Activated T-cell treated with anti-CD3 and anti-CD28 coated beads, Interleukin-2, amount 50 U/mL, for 72 hours (primary cell): ENCODE measurements at regions not wholly inside any gene's neighbourhood (a gene's known extent, or its start where the extent isn't known, plus 50 kb on each side); places are given as distances from the start of the nearest gene placed in this dataset.

Experiments used
- ATAC-seq, 2 donors: fragments of 150-1000 bp; cut with Tn5 transposase; replicated peaks in 1 of 2; 2 replicates each; pipeline ENCODE4 v1.10.0; 2021; ENCODE audit warnings: moderate library complexity in 2 of 2, mild to moderate bottlenecking in 1 of 2
- DNase-seq, 2 donors: peaks; one replicate each; pipeline ENCODE4 v3.0.0; 2021 to 2022; ENCODE audit warnings: mixed read lengths in 1 of 2
- H3K27ac Mint-ChIP-seq: one replicate; pipeline ENCODE4 v1.8.0; 2022; ENCODE audit warnings: mild to moderate bottlenecking, moderate library complexity, mixed read lengths
- H3K27me3 Mint-ChIP-seq: one replicate; pipeline ENCODE4 v1.8.0; 2022; ENCODE audit warnings: low read depth, mixed read lengths
- H3K36me3 Mint-ChIP-seq, 2 donors: one replicate each; pipeline ENCODE4 v1.8.0; 2022; ENCODE audit warnings: mixed read lengths in 2 of 2, mild to moderate bottlenecking in 1 of 2; ENCODE audit not compliant: insufficient read depth in 2 of 2
- H3K4me1 Mint-ChIP-seq: one replicate; pipeline ENCODE4 v1.8.0; 2022; ENCODE audit warnings: low read depth, mixed read lengths
- H3K4me3 Mint-ChIP-seq, 2 donors: one replicate each; pipeline ENCODE4 v1.8.0; 2022; ENCODE audit warnings: mild to moderate bottlenecking in 2 of 2, mixed read lengths in 2 of 2, moderate library complexity in 2 of 2
- H3K9me3 Mint-ChIP-seq, 2 donors: one replicate each; pipeline ENCODE4 v1.8.0; 2022; ENCODE audit warnings: mixed read lengths in 2 of 2

- DNase-seq (no peak), ATAC-seq (no peak)
- H3K27me3 Mint-ChIP-seq = peaks cover 20% of the 10 kb centered on the region
- peaks cover 44% of the 10 kb centered on the region for H3K4me1 Mint-ChIP-seq
- H3K9me3 Mint-ChIP-seq = no peaks in the 10 kb centered on the region
- peak overlapping the region; percentile 58 to 70 for H3K4me3 Mint-ChIP-seq
- H3K36me3 Mint-ChIP-seq = no peaks in the 10 kb centered on the region
- peak overlapping the region; percentile 91 for H3K27ac Mint-ChIP-seq
Measured at GRCh38 chr2:8409461-8410260, 272.2 kb upstream of the ID2 start.

- DNase-seq (no peak), ATAC-seq (no peak)
- H3K9me3 Mint-ChIP-seq = no peaks in the 10 kb centered on the region
- peaks cover 26% of the 10 kb centered on the region for H3K27me3 Mint-ChIP-seq
- H3K4me1 Mint-ChIP-seq = peaks cover 39% of the 10 kb centered on the region
- no peaks in the 10 kb centered on the region for H3K36me3 Mint-ChIP-seq
- no peak overlapping the region for H3K4me3 Mint-ChIP-seq
- H3K27ac Mint-ChIP-seq = no peak overlapping the region
Measured at GRCh38 chr2:8412082-8412481, 269.8 kb upstream of the ID2 start.

- Mint-ChIP-seq H3K4me3 (no peak overlapping the region), H3K27me3 (peaks cover 26% of the 10 kb centered on the region), H3K27ac (no peak overlapping the region), H3K9me3 (no peaks in the 10 kb centered on the region), H3K4me1 (peaks cover 34% of the 10 kb centered on the region), H3K36me3 (no peaks in the 10 kb centered on the region)
- no peak for ATAC-seq
- no peak for DNase-seq
Measured at GRCh38 chr2:8412586-8412985, 269.3 kb upstream of the ID2 start.

- H3K4me3 Mint-ChIP-seq = no peak overlapping the region
- peaks cover 26% of the 10 kb centered on the region for H3K27me3 Mint-ChIP-seq
- H3K4me1 Mint-ChIP-seq = peaks cover 24% of the 10 kb centered on the region
- DNase-seq = no peak
- no peak for ATAC-seq
- no peaks in the 10 kb centered on the region for H3K9me3 Mint-ChIP-seq
- H3K36me3 Mint-ChIP-seq = no peaks in the 10 kb centered on the region
- no peak overlapping the region for H3K27ac Mint-ChIP-seq
Measured at GRCh38 chr2:8413589-8414135, 268.2 kb upstream of the ID2 start.

- H3K4me3 Mint-ChIP-seq = no peak overlapping the region
- ATAC-seq = no peak
- H3K36me3 Mint-ChIP-seq = no peaks in the 10 kb centered on the region
- DNase-seq = no peak
- H3K27ac Mint-ChIP-seq = no peak overlapping the region
- peaks cover 8% of the 10 kb centered on the region for H3K4me1 Mint-ChIP-seq
- peaks cover 32% of the 10 kb centered on the region for H3K27me3 Mint-ChIP-seq
- no peaks in the 10 kb centered on the region for H3K9me3 Mint-ChIP-seq
Measured at GRCh38 chr2:8414946-8415879, 266.6 kb upstream of the ID2 start.

- Mint-ChIP-seq H3K36me3 (no peaks in the 10 kb centered on the region), H3K27ac (no peak overlapping the region), H3K4me1 (peaks cover 5% of the 10 kb centered on the region), H3K4me3 (no peak overlapping the region), H3K27me3 (peaks cover 35% of the 10 kb centered on the region), H3K9me3 (no peaks in the 10 kb centered on the region)
- ATAC-seq (no peak), DNase-seq (no peak)
Measured at GRCh38 chr2:8416001-8416571, 265.8 kb upstream of the ID2 start.

GRCh38 chr2:8416849-8417832, 264.7 kb upstream of the ID2 start:
- no peak for ATAC-seq

GRCh38 chr2:8418721-8419120, 263.1 kb upstream of the ID2 start:
- Mint-ChIP-seq H3K27ac (no peak overlapping the region), H3K4me3 (no peak overlapping the region), H3K36me3 (no peaks in the 10 kb centered on the region), H3K9me3 (no peaks in the 10 kb centered on the region), H3K27me3 (peaks cover 33% of the 10 kb centered on the region), H3K4me1 (no peaks in the 10 kb centered on the region)
- no peak for ATAC-seq
- DNase-seq = no peak

More at GRCh38 chr2:8416849-8417832, 264.7 kb upstream of the ID2 start:
- no peaks in the 10 kb centered on the region for H3K36me3 Mint-ChIP-seq
- H3K9me3 Mint-ChIP-seq = no peaks in the 10 kb centered on the region
- no peaks in the 10 kb centered on the region for H3K4me1 Mint-ChIP-seq
- no peak for DNase-seq
- peak overlapping the region; percentile 39 for H3K27ac Mint-ChIP-seq
- H3K4me3 Mint-ChIP-seq = no peak overlapping the region
- peaks cover 28% of the 10 kb centered on the region for H3K27me3 Mint-ChIP-seq

GRCh38 chr2:8421658-8422449, 260.0 kb upstream of the ID2 start:
- Mint-ChIP-seq H3K9me3 (no peaks in the 10 kb centered on the region), H3K27ac (no peak overlapping the region), H3K36me3 (peaks cover 2% of the 10 kb centered on the region in 2 donors), H3K4me3 (no peak overlapping the region), H3K4me1 (peaks cover 14% of the 10 kb centered on the region), H3K27me3 (peaks cover 27% of the 10 kb centered on the region)
- no peak for ATAC-seq
- DNase-seq = no peak

GRCh38 chr2:8422450-8422800, 259.4 kb upstream of the ID2 start:
- DNase-seq (no peak), ATAC-seq (no peak)
- peaks cover 2% of the 10 kb centered on the region in 2 donors for H3K36me3 Mint-ChIP-seq
- H3K9me3 Mint-ChIP-seq = no peaks in the 10 kb centered on the region
- no peak overlapping the region for H3K4me3 Mint-ChIP-seq
- peaks cover 28% of the 10 kb centered on the region for H3K27me3 Mint-ChIP-seq
- peaks cover 14% of the 10 kb centered on the region for H3K4me1 Mint-ChIP-seq
- H3K27ac Mint-ChIP-seq = no peak overlapping the region

GRCh38 chr2:8424997-8425900, 256.6 kb upstream of the ID2 start:
- Mint-ChIP-seq H3K4me3 (no peak overlapping the region), H3K27ac (peak overlapping the region; percentile 70), H3K4me1 (peaks cover 14% of the 10 kb centered on the region), H3K36me3 (peaks cover 2% of the 10 kb centered on the region in 2 donors), H3K27me3 (peaks cover 21% of the 10 kb centered on the region), H3K9me3 (no peaks in the 10 kb centered on the region)
- DNase-seq = peak in 1 of 2 donors; percentile 47
- peak; percentile 9 to 69 for ATAC-seq
